ENCODE measurements at regions not wholly inside any gene's neighbourhood (a gene's known extent, or its start where the extent isn't known, plus 50 kb on each side); places are given as distances from the start of the nearest gene placed in this dataset.

GRCh38 chr5:125715216-125715615, 708.0 kb upstream of the GRAMD2B start:
- 90 to 100% methylated on average over 1 to 2 of the region's 2 CpGs for WGBS, 2 experiments
- Histone ChIP-seq H3K36me3 (ENCODE audit: control insufficient read depth, insufficient read depth, low read length) (no peaks in the 10 kb centered on the region), H3K4me3 (ENCODE audit: insufficient read depth, low read depth, low read length) (no peak overlapping the region), H3K9me3 (ENCODE audit: control insufficient read depth, low read length) (no peaks in the 10 kb centered on the region), H3K27me3 (ENCODE audit: control insufficient read depth, insufficient read depth, low read length, poor library complexity, severe bottlenecking) (no peaks in the 10 kb centered on the region), H3K4me1 (ENCODE audit: control insufficient read depth, insufficient read depth, low read length) (peaks cover 33% of the 10 kb centered on the region), H3K27ac (ENCODE audit: insufficient read depth, low read depth, low read length, poor library complexity, severe bottlenecking) (no peak overlapping the region)

- no peaks in the 10 kb centered on the region for H3K36me3 ChIP-seq (ENCODE audit: control insufficient read depth, insufficient read depth, low read length)
- H3K27me3 ChIP-seq (ENCODE audit: control insufficient read depth, insufficient read depth, low read length, poor library complexity, severe bottlenecking), result no peaks in the 10 kb centered on the region
- H3K4me3 ChIP-seq (ENCODE audit: insufficient read depth, low read depth, low read length), result no peak overlapping the region
- no peaks in the 10 kb centered on the region for H3K9me3 ChIP-seq (ENCODE audit: control insufficient read depth, low read length)
- peaks cover 33% of the 10 kb centered on the region for H3K4me1 ChIP-seq (ENCODE audit: control insufficient read depth, insufficient read depth, low read length)
- peak overlapping the region; percentile 6 for H3K27ac ChIP-seq (ENCODE audit: insufficient read depth, low read depth, low read length, poor library complexity, severe bottlenecking)
Observed at GRCh38 chr5:125717209-125717608, 706.0 kb upstream of the GRAMD2B start.

- Histone ChIP-seq H3K4me3 (ENCODE audit: insufficient read depth, low read depth, low read length) (no peak overlapping the region), H3K27me3 (ENCODE audit: control insufficient read depth, insufficient read depth, low read length, poor library complexity, severe bottlenecking) (no peaks in the 10 kb centered on the region), H3K4me1 (ENCODE audit: control insufficient read depth, insufficient read depth, low read length) (peaks cover 26% of the 10 kb centered on the region), H3K36me3 (ENCODE audit: control insufficient read depth, insufficient read depth, low read length) (no peaks in the 10 kb centered on the region), H3K27ac (ENCODE audit: insufficient read depth, low read depth, low read length, poor library complexity, severe bottlenecking) (peak overlapping the region; percentile 47), H3K9me3 (ENCODE audit: control insufficient read depth, low read length) (no peaks in the 10 kb centered on the region)
- WGBS, 2 experiments, result 26 to 32% methylated on average over 9 of the region's 9 CpGs
Observed at GRCh38 chr5:125719681-125720347, 703.4 kb upstream of the GRAMD2B start.

GRCh38 chr5:125720348-125720685, 702.9 kb upstream of the GRAMD2B start:
- H3K9me3 ChIP-seq (ENCODE audit: control insufficient read depth, low read length), result no peaks in the 10 kb centered on the region
- H3K4me1 ChIP-seq (ENCODE audit: control insufficient read depth, insufficient read depth, low read length), result peaks cover 23% of the 10 kb centered on the region
- no peaks in the 10 kb centered on the region for H3K27me3 ChIP-seq (ENCODE audit: control insufficient read depth, insufficient read depth, low read length, poor library complexity, severe bottlenecking)
- H3K4me3 ChIP-seq (ENCODE audit: insufficient read depth, low read depth, low read length), result no peak overlapping the region
- 44 to 75% methylated on average over 2 of the region's 2 CpGs for WGBS, 2 experiments
- peak overlapping the region; percentile 47 for H3K27ac ChIP-seq (ENCODE audit: insufficient read depth, low read depth, low read length, poor library complexity, severe bottlenecking)
- H3K36me3 ChIP-seq (ENCODE audit: control insufficient read depth, insufficient read depth, low read length), result no peaks in the 10 kb centered on the region

- no peaks in the 10 kb centered on the region for H3K9me3 ChIP-seq (ENCODE audit: control insufficient read depth, low read length)
- no peak overlapping the region for H3K27ac ChIP-seq (ENCODE audit: insufficient read depth, low read depth, low read length, poor library complexity, severe bottlenecking)
- no peak overlapping the region for H3K4me3 ChIP-seq (ENCODE audit: insufficient read depth, low read depth, low read length)
- peaks cover 19% of the 10 kb centered on the region for H3K4me1 ChIP-seq (ENCODE audit: control insufficient read depth, insufficient read depth, low read length)
- no peaks in the 10 kb centered on the region for H3K36me3 ChIP-seq (ENCODE audit: control insufficient read depth, insufficient read depth, low read length)
- 100% methylated on average over 1 of the region's 1 CpG for WGBS, 2 experiments
- no peaks in the 10 kb centered on the region for H3K27me3 ChIP-seq (ENCODE audit: control insufficient read depth, insufficient read depth, low read length, poor library complexity, severe bottlenecking)
Observed at GRCh38 chr5:125720721-125721120, 702.5 kb upstream of the GRAMD2B start.

GRCh38 chr5:125722550-125722949, 700.7 kb upstream of the GRAMD2B start:
- Histone ChIP-seq H3K27ac (ENCODE audit: insufficient read depth, low read depth, low read length, poor library complexity, severe bottlenecking) (no peak overlapping the region), H3K4me1 (ENCODE audit: control insufficient read depth, insufficient read depth, low read length) (peaks cover 7% of the 10 kb centered on the region), H3K9me3 (ENCODE audit: control insufficient read depth, low read length) (no peaks in the 10 kb centered on the region), H3K27me3 (ENCODE audit: control insufficient read depth, insufficient read depth, low read length, poor library complexity, severe bottlenecking) (no peaks in the 10 kb centered on the region), H3K36me3 (ENCODE audit: control insufficient read depth, insufficient read depth, low read length) (no peaks in the 10 kb centered on the region), H3K4me3 (ENCODE audit: insufficient read depth, low read depth, low read length) (no peak overlapping the region)
- no CpG with 5 or more reads among the region's 1 CpG for WGBS, 2 experiments

GRCh38 chr5:125725691-125726090, 697.5 kb upstream of the GRAMD2B start:
- Histone ChIP-seq H3K4me1 (ENCODE audit: control insufficient read depth, insufficient read depth, low read length) (no peaks in the 10 kb centered on the region), H3K36me3 (ENCODE audit: control insufficient read depth, insufficient read depth, low read length) (no peaks in the 10 kb centered on the region), H3K4me3 (ENCODE audit: insufficient read depth, low read depth, low read length) (no peak overlapping the region), H3K9me3 (ENCODE audit: control insufficient read depth, low read length) (no peaks in the 10 kb centered on the region), H3K27ac (ENCODE audit: insufficient read depth, low read depth, low read length, poor library complexity, severe bottlenecking) (no peak overlapping the region), H3K27me3 (ENCODE audit: control insufficient read depth, insufficient read depth, low read length, poor library complexity, severe bottlenecking) (no peaks in the 10 kb centered on the region)
- 64 to 71% methylated on average over 3 to 4 of the region's 4 CpGs for whole genome bisulfite sequencing, 2 experiments

GRCh38 chr5:125743939-125744338, 679.3 kb upstream of the GRAMD2B start:
- Histone ChIP-seq H3K27me3 (ENCODE audit: control insufficient read depth, insufficient read depth, low read length, poor library complexity, severe bottlenecking) (no peaks in the 10 kb centered on the region), H3K4me3 (ENCODE audit: insufficient read depth, low read depth, low read length) (no peak overlapping the region), H3K9me3 (ENCODE audit: control insufficient read depth, low read length) (no peaks in the 10 kb centered on the region), H3K4me1 (ENCODE audit: control insufficient read depth, insufficient read depth, low read length) (no peaks in the 10 kb centered on the region), H3K36me3 (ENCODE audit: control insufficient read depth, insufficient read depth, low read length) (no peaks in the 10 kb centered on the region), H3K27ac (ENCODE audit: insufficient read depth, low read depth, low read length, poor library complexity, severe bottlenecking) (no peak overlapping the region)
- WGBS, 2 experiments, result 91 to 97% methylated on average over 3 of the region's 3 CpGs

GRCh38 chr5:125746917-125747316, 676.3 kb upstream of the GRAMD2B start:
- no peaks in the 10 kb centered on the region for H3K9me3 ChIP-seq (ENCODE audit: control insufficient read depth, low read length)
- WGBS, 2 experiments, result 92 to 100% methylated on average over 1 of the region's 1 CpG
- no peak overlapping the region for H3K27ac ChIP-seq (ENCODE audit: insufficient read depth, low read depth, low read length, poor library complexity, severe bottlenecking)
- H3K4me3 ChIP-seq (ENCODE audit: insufficient read depth, low read depth, low read length), result no peak overlapping the region
- H3K36me3 ChIP-seq (ENCODE audit: control insufficient read depth, insufficient read depth, low read length), result no peaks in the 10 kb centered on the region
- H3K27me3 ChIP-seq (ENCODE audit: control insufficient read depth, insufficient read depth, low read length, poor library complexity, severe bottlenecking), result no peaks in the 10 kb centered on the region
- no peaks in the 10 kb centered on the region for H3K4me1 ChIP-seq (ENCODE audit: control insufficient read depth, insufficient read depth, low read length)

GRCh38 chr5:125750147-125750860, 672.9 kb upstream of the GRAMD2B start:
- H3K36me3 ChIP-seq (ENCODE audit: control insufficient read depth, insufficient read depth, low read length), result no peaks in the 10 kb centered on the region
- H3K27ac ChIP-seq (ENCODE audit: insufficient read depth, low read depth, low read length, poor library complexity, severe bottlenecking), result no peak overlapping the region
- no peak overlapping the region for H3K4me3 ChIP-seq (ENCODE audit: insufficient read depth, low read depth, low read length)
- H3K9me3 ChIP-seq (ENCODE audit: control insufficient read depth, low read length), result no peaks in the 10 kb centered on the region
- H3K27me3 ChIP-seq (ENCODE audit: control insufficient read depth, insufficient read depth, low read length, poor library complexity, severe bottlenecking), result no peaks in the 10 kb centered on the region
- 90% methylated on average over 2 of the region's 3 CpGs; no CpG with 5 or more reads in 1 of the 2 experiments for WGBS, 2 experiments
- H3K4me1 ChIP-seq (ENCODE audit: control insufficient read depth, insufficient read depth, low read length), result no peaks in the 10 kb centered on the region

Measured in ectodermal cell (in vitro differentiated cells).